Glutamatergic neuron (in vitro differentiated cells): ENCODE measurements at regions not wholly inside any gene's neighbourhood (a gene's known extent, or its start where the extent isn't known, plus 50 kb on each side); places are given as distances from the start of the nearest gene placed in this dataset.

Source experiments
- DNase-seq: peaks from one replicate; pipeline ENCODE4 v3.0.0; 2022
- H3K27ac Mint-ChIP-seq: one replicate; pipeline ENCODE4 v1.8.0; 2020; ENCODE audit warnings: mild to moderate bottlenecking, mixed read lengths, inconsistent platforms; ENCODE audit not compliant: unreplicated experiment
- H3K27me3 Mint-ChIP-seq: one replicate; pipeline ENCODE4 v1.8.0; 2020; ENCODE audit warnings: mild to moderate bottlenecking, moderate library complexity, mixed read lengths, inconsistent platforms; ENCODE audit not compliant: unreplicated experiment
- H3K36me3 Mint-ChIP-seq: one replicate; pipeline ENCODE4 v1.8.0; 2020; ENCODE audit warnings: mild to moderate bottlenecking, mixed read lengths, inconsistent platforms; ENCODE audit not compliant: unreplicated experiment
- H3K4me1 Mint-ChIP-seq: one replicate; pipeline ENCODE4 v1.8.0; 2020; ENCODE audit warnings: mild to moderate bottlenecking, low read depth, mixed read lengths, inconsistent platforms; ENCODE audit not compliant: unreplicated experiment
- H3K4me3 Mint-ChIP-seq: one replicate; pipeline ENCODE4 v1.8.0; 2020; ENCODE audit warnings: mild to moderate bottlenecking, mixed read lengths, inconsistent platforms; ENCODE audit not compliant: unreplicated experiment
- H3K9me3 Mint-ChIP-seq: one replicate; pipeline ENCODE4 v1.8.0; 2020; ENCODE audit warnings: mild to moderate bottlenecking, moderate library complexity, mixed read lengths, inconsistent platforms; ENCODE audit not compliant: unreplicated experiment
- TF ChIP-seq, protein P1 (sequence below): fragments of 200-600 bp; sonication (generic); IDR thresholded peaks from one replicate; pipeline ENCODE4 v1.5.0; 2021; ENCODE audit not compliant: partially characterized antibody, unreplicated experiment

DNA sequence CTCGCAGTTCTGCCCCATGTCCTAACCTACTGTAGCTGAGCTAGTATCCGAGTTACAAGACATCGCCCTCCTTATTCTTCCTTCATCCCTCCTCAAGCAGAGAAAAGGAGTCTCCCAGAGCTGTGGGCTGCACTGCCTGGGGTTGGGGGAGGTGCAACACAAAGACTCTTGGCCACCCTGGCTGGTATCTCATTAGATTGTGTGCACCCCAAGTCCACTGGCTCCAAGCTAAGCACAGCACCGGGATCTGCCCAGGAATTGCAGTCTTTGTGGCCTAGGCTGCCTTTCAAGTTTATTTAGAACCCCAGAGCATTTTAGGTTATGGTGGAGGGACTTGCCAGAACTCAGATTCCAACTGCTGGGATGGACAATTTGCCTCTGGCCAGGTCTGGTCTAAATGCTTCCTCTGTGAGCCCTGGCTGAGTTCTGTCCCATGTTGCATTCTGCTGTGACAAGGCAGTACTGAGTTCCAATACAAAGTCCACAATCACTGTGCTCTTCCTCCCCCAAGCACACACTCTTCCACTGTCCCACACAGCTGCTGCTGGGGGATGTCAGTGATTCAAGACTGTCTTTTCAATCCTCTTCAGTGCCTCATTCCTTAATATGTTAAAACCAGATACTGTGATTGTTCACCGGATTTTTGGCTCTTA is 169.6 kb upstream of the CLEC14A start:
- Mint-ChIP-seq H3K27ac (no peak overlapping the region), H3K4me3 (no peak overlapping the region), H3K27me3 (no peaks in the 10 kb centered on the region), H3K4me1 (no peaks in the 10 kb centered on the region), H3K9me3 (peaks cover 2% of the 10 kb centered on the region), H3K36me3 (peaks cover 9% of the 10 kb centered on the region)
- DNase-seq: no peak
- TF ChIP-seq, protein P1, sequence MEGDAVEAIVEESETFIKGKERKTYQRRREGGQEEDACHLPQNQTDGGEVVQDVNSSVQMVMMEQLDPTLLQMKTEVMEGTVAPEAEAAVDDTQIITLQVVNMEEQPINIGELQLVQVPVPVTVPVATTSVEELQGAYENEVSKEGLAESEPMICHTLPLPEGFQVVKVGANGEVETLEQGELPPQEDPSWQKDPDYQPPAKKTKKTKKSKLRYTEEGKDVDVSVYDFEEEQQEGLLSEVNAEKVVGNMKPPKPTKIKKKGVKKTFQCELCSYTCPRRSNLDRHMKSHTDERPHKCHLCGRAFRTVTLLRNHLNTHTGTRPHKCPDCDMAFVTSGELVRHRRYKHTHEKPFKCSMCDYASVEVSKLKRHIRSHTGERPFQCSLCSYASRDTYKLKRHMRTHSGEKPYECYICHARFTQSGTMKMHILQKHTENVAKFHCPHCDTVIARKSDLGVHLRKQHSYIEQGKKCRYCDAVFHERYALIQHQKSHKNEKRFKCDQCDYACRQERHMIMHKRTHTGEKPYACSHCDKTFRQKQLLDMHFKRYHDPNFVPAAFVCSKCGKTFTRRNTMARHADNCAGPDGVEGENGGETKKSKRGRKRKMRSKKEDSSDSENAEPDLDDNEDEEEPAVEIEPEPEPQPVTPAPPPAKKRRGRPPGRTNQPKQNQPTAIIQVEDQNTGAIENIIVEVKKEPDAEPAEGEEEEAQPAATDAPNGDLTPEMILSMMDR: no peak

GRCh38 chr14:38420048-38420447 is 164.2 kb upstream of the CLEC14A start:
- H3K36me3 Mint-ChIP-seq: peaks cover 12% of the 10 kb centered on the region
- no peak for DNase-seq
- H3K9me3 Mint-ChIP-seq: peaks cover 2% of the 10 kb centered on the region
- TF ChIP-seq, protein P1: no peak
- no peak overlapping the region for H3K27ac Mint-ChIP-seq
- peaks cover 4% of the 10 kb centered on the region for H3K4me1 Mint-ChIP-seq
- H3K4me3 Mint-ChIP-seq: no peak overlapping the region
- no peaks in the 10 kb centered on the region for H3K27me3 Mint-ChIP-seq

GRCh38 chr14:38419579-38419978 is 163.7 kb upstream of the CLEC14A start:
- no peak overlapping the region for H3K4me3 Mint-ChIP-seq
- H3K9me3 Mint-ChIP-seq: peaks cover 2% of the 10 kb centered on the region
- H3K36me3 Mint-ChIP-seq: peaks cover 9% of the 10 kb centered on the region
- H3K4me1 Mint-ChIP-seq: peaks cover 4% of the 10 kb centered on the region
- no peak overlapping the region for H3K27ac Mint-ChIP-seq
- no peaks in the 10 kb centered on the region for H3K27me3 Mint-ChIP-seq
- TF ChIP-seq, protein P1: no peak
- no peak for DNase-seq

GRCh38 chr14:38412654-38413053 is 156.8 kb upstream of the CLEC14A start:
- H3K4me3 Mint-ChIP-seq: no peak overlapping the region
- peaks cover 4% of the 10 kb centered on the region for H3K27me3 Mint-ChIP-seq
- H3K9me3 Mint-ChIP-seq: no peaks in the 10 kb centered on the region
- no peak for DNase-seq
- H3K27ac Mint-ChIP-seq: no peak overlapping the region
- peaks cover 4% of the 10 kb centered on the region for H3K36me3 Mint-ChIP-seq
- peaks cover 9% of the 10 kb centered on the region for H3K4me1 Mint-ChIP-seq
- TF ChIP-seq, protein P1: no peak

DNA sequence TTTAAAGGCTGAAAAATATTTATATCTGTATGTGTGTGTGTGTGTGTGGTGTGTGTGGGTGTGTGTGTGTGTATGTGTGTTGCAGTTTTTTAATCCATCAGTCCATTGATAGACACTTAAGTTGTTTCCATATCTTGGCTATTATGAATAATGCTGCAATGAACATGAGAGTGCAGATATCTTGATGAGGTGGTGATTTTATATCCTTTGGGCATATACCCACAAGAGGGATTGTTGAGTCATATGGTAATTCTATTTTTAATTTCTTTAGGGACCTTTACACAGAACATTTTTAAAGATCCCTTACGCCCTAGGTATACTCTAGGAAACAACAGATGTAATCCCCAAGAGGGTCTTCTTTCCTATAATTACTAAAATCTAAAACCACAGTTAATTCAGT is 154.5 kb upstream of the CLEC14A start:
- H3K4me3 Mint-ChIP-seq: no peak overlapping the region
- no peak overlapping the region for H3K27ac Mint-ChIP-seq

More for the DNA sequence above, 154.5 kb upstream of the CLEC14A start:
- peaks cover 4% of the 10 kb centered on the region for H3K9me3 Mint-ChIP-seq
- DNase-seq: no peak
- H3K27me3 Mint-ChIP-seq: peaks cover 4% of the 10 kb centered on the region
- TF ChIP-seq, protein P1: no peak
- H3K4me1 Mint-ChIP-seq: peaks cover 20% of the 10 kb centered on the region
- H3K36me3 Mint-ChIP-seq: no peaks in the 10 kb centered on the region
